GM21367 (cell line): ENCODE measurements at regions not wholly inside any gene's neighbourhood (a gene's known extent, or its start where the extent isn't known, plus 50 kb on each side); places are given as distances from the start of the nearest gene placed in this dataset.

ENCODE experiments used
- ATAC-seq: cut with Tn5 transposase; IDR thresholded peaks from one replicate; pipeline ENCODE4 v1.9.1; 2021; ENCODE audit not compliant: unreplicated experiment

- ATAC-seq: no peak
Observed at GRCh38 chr5:8945972-8946371, 599.9 kb downstream of the SEMA5A start.

- ATAC-seq: peak; percentile 71
Observed at GRCh38 chr5:8949908-8950307, 596.0 kb downstream of the SEMA5A start.

- ATAC-seq: no peak
Observed at GRCh38 chr5:8952147-8952546, 593.7 kb downstream of the SEMA5A start.

- ATAC-seq: no peak
Observed at GRCh38 chr5:8953016-8953415, 592.9 kb downstream of the SEMA5A start.

GRCh38 chr5:8953911-8954438, 591.9 kb downstream of the SEMA5A start:
- ATAC-seq: no peak

GRCh38 chr5:8954801-8955200, 591.1 kb downstream of the SEMA5A start:
- ATAC-seq: no peak

- no peak for ATAC-seq
Observed at GRCh38 chr5:8956659-8957058, 589.2 kb downstream of the SEMA5A start.

GRCh38 chr5:8958602-8959001, 587.3 kb downstream of the SEMA5A start:
- no peak for ATAC-seq

- no peak for ATAC-seq
Observed at GRCh38 chr5:8961219-8961618, 584.7 kb downstream of the SEMA5A start.

GRCh38 chr5:8961956-8962355, 583.9 kb downstream of the SEMA5A start:
- ATAC-seq: no peak

GRCh38 chr5:8981016-8981415, 564.9 kb downstream of the SEMA5A start:
- ATAC-seq: no peak

GRCh38 chr5:8981496-8981895, 564.4 kb downstream of the SEMA5A start:
- ATAC-seq: no peak

GRCh38 chr5:8984386-8984785, 561.5 kb downstream of the SEMA5A start:
- no peak for ATAC-seq
